ENCODE measurements at regions not wholly inside any gene's neighbourhood (a gene's known extent, or its start where the extent isn't known, plus 50 kb on each side); places are given as distances from the start of the nearest gene placed in this dataset.
A peak's percentile ranks its signal among the peaks of the same experiment; 100 is the strongest.

DNA sequence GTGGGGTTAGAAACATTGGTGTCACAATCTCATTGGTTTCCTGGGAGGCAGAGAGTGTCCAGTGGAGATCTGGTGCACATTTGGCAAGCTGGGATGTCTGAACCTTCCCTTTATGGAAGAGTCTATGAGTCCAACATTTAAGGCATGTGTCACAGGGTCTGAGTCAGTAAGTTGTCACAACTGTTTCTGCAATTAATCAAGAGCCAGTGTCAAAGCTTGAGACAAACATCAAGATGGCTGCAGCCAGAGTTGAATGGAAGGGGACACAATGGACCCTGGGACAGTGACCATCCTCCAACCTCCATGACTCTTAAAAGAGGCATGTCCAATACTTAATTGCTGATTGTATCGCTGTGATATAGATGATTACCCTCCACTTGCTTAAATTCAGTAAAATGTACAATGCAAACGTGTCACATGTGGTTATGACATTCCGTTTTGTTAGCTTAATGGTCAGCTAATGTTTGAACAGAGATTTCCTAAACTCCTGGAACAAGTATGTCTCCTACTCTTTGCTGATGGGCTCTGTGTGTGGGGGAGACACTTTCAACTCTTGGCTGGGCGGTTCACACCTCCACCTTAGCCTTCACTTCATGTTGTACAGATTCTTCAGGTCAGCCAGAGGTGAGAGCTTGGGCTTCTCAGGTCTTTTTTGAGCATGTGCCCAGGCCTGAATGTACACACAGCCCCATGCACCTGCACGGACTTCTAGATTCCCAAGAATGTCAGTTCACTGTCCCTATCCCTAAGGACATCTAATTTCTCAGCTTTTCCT is 79.9 kb upstream of the PRR23E start:
- no peak for DNase-seq

DNA sequence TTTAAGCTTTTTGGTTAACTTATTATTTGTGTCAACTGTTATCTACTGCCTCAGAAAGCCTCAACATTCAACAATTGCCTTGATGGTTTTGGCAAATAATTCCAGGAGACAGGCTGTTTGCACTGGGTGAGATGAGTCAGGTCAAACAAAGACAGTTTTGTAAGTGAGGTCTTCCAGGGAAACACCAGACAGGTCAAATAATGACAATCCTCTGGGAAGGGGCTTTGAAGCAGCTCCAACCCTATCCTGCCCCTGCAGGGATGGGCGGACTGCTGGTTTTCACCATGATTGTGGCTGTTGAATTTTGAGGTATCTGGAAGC is 79.4 kb upstream of the PRR23E start:
- no peak for DNase-seq

GRCh38 chr3:127114337-127115070 is 78.4 kb upstream of the PRR23E start:
- no peak for DNase-seq

DNA sequence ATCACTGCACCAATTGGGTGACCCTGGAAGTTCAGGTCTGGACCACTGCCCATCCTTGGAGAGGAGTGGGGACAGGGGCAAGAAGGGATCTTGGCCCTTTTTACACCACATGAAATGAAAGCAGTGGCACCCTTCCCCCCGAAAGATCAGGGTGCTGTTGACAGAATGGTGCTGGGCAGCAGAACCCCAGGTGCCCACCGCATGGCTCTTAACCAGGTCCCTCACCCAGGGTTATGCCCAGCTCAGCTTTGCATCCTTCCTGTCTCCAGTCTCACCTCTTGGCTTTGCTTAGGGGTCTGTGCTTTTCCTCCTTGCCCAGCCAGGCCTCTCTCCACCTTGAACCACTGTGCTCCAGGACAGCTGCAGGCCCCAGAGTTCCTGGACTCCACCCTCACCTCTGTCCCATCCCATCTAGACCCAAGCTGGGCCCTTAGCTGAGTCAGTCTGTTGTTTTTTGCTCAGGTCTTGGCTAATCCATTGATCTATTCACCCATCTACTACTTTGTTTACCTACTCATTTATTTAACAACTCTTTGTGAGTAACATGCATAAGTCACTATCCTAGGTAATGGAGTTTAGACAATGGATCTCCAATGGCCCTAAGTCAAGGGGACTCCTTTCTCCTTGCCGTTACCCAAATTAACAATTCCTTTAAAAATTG is 77.1 kb upstream of the PRR23E start:
- no peak for DNase-seq

- DNase-seq = no peak
These were observed 74.6 kb upstream of the PRR23E start for GRCh38 chr3:127118366-127118765.

DNA sequence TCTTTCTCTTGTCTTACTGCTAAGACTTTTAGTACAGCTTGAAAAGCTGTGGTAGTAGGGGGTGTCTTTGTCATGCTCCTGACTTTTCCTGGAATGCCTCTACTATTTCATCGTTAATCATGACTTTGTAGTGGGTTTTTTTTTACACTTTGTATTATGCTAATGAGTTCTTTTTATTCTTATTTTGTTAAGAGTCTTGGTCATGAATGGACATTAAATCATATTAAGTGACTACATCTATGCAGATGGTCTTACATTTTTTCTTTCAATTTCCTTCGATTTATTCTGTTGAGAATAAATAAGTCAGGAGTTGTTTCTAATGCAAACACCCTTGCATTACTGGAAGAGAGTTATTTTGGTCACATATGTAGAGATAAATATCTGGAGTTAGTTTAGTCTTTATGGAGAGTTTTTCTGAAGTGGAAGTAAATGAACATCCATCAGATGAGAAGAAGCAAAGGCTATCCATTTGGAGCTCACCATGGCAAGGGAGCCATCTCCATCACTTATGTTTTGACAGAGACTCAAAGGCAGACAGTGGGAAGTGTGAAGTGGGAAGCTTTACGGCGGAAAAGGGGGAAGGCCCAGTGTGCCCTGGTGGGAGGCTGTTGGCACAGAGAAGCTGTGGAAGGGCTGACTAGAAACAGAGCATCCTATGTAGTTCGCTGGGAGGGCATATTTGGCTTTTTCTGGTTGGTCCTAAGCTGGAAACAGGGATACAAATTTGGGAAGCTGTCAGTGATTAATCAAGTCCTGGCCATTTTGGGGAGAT is 73.1 kb upstream of the PRR23E start:
- DNase-seq = no peak

GRCh38 chr3:127120851-127121647 is 71.9 kb upstream of the PRR23E start:
- no peak for DNase-seq

GRCh38 chr3:127121885-127122284 is 71.0 kb upstream of the PRR23E start:
- no peak for DNase-seq

- no peak for DNase-seq
These were observed 69.4 kb upstream of the PRR23E start for GRCh38 chr3:127123533-127123932.

DNA sequence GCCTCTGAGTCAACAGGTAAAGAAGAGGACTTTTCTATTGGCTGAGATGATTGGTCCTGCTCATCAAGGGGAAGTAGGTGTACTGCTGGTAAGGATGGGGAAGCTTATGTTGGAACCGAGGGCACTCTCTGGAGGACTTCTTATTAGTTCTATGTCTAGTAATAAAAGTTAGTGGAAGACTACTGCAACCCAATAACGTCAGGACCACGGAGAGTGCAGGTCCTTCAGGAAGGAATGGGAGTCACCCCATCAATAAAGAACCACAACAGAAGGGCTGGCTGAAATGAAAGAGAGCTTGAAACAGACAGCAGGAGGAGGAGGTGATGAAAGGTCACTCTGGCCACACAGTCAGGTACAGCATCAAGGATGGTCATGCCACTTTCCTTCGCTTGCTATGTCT is 68.8 kb upstream of the PRR23E start:
- no peak for DNase-seq

DNA sequence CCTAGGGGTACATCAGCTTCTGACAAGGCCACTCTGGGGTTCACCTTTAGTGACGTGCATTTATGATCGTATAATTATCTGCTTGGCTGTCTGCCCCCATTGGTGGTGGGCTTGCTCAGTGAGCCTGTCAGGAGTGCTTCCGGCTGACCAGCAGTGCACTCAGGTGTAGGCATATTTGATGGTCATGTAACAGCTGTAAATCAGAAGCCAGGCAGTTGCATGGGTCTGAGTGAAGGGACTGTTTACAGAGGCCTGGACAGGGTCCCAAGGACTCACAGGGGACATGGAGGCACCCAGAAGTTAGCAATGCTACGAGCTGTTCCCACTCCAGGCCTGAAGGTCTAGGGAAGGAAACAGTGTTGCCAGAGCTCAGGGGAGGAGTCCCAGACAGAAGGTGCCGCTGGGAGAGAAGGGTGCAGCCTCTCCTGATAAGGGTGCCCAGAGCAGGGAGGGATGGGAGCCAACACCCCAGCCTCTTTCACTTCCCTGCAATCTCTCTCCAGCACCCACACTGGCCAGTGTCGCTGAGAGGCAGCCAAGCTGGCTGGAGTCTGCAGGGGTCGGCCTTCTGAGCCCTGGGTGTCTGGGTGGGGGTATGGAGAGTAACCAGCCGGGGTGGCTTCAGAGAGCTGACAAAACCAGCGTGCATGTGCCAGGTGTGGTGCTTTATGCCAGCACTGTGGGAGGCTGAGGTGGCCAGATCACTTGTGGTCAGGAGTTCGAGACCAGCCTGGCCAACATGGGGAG is 61.3 kb upstream of the PRR23E start:
- DNase-seq = no peak

DNA sequence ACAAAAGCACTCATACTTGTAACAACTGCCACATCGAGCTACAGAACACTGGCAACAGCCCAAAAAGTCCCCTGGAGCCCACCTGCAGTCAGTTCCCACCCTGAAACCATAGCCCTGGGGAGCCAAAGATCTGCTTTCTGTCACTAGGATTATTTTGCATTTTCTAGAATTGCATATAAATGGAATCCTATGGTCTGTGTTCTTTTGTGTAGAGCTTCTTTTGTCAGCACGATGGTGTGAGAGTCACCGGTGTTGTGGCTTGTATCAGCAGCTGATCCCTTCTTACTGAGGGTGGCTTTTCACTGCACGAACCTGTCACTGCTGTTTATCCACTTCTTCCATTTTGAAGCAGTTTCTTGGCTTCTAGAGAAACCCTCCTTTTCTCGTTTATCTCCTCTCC is 60.1 kb upstream of the PRR23E start:
- no peak for DNase-seq

- no peak for DNase-seq
These were observed 59.0 kb upstream of the PRR23E start for GRCh38 chr3:127133971-127134370.

DNA sequence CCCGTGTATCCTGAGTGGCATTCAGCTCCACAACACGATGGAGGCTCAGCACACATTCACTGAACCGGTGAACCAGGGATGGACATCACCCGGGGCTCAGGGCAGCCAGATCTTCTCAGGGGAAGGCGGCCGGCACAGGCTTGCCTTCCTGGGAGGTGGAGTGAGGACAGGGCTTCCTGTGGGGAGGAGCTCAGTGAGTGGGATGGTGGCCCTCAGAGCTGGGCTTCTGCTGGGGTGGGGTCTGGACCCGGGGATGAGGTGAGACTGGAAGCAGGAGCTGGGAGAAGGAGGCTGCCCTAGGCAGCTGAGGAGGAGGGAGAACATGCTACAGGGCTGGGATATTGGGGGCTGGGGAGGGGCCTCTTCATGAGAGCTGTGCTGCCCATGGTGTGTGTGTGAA is 58.5 kb upstream of the PRR23E start:
- no peak for DNase-seq

GRCh38 chr3:127134887-127135240 is 58.1 kb upstream of the PRR23E start:
- no peak for DNase-seq

DNA sequence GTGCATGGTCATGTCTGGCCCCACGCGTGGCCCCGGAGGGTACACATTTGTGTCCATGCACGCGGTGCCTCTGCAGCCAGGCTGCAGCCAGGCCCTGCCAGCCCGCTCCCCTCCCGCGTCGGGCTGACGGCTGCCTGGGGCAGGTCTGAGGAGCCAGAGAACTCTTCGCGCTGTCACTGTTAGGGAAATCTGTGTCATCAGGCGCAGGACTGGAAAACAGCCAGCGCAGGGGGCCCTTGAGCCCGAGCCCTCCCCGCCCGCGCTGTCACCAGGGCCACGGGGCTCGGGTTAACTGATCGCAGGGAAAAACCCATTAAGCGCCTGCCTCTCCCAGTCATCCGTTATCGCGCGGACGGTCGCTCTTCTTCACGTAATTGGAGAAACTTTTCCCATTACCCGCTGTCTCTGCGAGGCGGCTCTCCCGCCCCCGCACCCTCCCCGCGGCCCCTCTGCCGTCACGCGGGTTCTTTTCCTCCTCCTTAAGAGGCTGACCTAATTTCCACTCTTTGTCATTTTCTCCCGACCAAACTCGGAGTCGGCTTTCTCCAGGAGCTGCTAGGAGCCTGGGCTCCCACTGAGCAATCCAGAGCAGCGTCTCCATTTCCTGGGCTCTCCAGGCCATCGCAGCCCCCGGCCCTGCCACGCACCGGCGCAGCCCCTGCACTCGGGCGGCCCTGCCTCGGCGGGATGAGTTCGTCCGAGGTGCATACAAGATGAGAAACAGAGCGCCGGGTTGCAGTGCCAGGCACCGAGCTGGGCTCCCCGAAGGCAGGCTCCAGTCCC is 57.5 kb upstream of the PRR23E start:
- peak; percentile 31 for DNase-seq

- DNase-seq = no peak
These were observed 56.8 kb upstream of the PRR23E start for GRCh38 chr3:127136024-127136600.

DNA sequence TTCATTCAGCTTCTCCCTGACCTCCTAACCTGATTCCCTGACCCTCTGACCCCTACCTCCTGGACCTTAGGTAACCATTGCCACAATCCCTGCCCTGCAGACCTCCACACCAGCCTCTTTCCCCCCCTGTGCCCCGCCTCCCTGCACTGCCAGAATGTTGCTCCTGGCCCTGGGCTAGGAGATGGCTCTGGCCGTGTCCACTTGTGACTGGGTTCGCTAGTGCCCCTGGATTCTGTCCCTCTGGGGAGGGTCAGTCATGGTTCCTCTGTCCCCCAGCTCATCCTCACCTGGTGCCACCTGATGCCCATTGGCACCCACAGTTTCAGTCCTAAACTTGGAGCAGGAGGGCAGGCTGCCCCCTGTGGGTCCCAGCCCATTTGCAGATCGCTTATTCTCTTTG is 56.2 kb upstream of the PRR23E start:
- no peak for DNase-seq

- DNase-seq = no peak
These were observed 55.8 kb upstream of the PRR23E start for GRCh38 chr3:127137113-127137512.

- no peak for DNase-seq
These were observed 55.0 kb upstream of the PRR23E start for GRCh38 chr3:127137757-127138536.
